ENCODE measurements at regions not wholly inside any gene's neighbourhood (a gene's known extent, or its start where the extent isn't known, plus 50 kb on each side); places are given as distances from the start of the nearest gene placed in this dataset.

GRCh38 chr6:41471064-41471895 is 74.9 kb upstream of the FOXP4 start:
- ATAC-seq (ENCODE audit: insufficient number of reproducible peaks, low FRiP score, low read depth) (no peak), DNase-seq (ENCODE audit: low spot score) (no peak)
- H3K27me3 ChIP-seq (replicated peaks; ENCODE audit: insufficient read depth) = no peaks in the 10 kb centered on the region
- no peaks in the 10 kb centered on the region for H3K36me3 ChIP-seq
- peak overlapping the region; percentile 59 for H3K4me3 ChIP-seq
- H3K4me1 ChIP-seq (ENCODE audit: control insufficient read depth in 1 of 2, low read depth in 2 of 2) = peaks cover 6 to 20% of the 10 kb centered on the region in 2 donors
- no peak for TF ChIP-seq CTCF (IDR thresholded peaks at IDR 0.05)
- no peaks in the 10 kb centered on the region for H3K9me3 ChIP-seq
- peak overlapping the region in 1 of 2 donors; percentile 30 for H3K27ac ChIP-seq

- Histone ChIP-seq H3K4me1 (ENCODE audit: control insufficient read depth in 1 of 2, low read depth in 2 of 2) (peaks cover 6 to 20% of the 10 kb centered on the region in 2 donors), H3K9me3 (no peaks in the 10 kb centered on the region), H3K27me3 (replicated peaks; ENCODE audit: insufficient read depth) (no peaks in the 10 kb centered on the region), H3K4me3 (no peak overlapping the region), H3K27ac (no peak overlapping the region), H3K36me3 (no peaks in the 10 kb centered on the region)
- TF ChIP-seq CTCF (IDR thresholded peaks at IDR 0.05) = no peak
- DNase-seq (ENCODE audit: low spot score) (no peak), ATAC-seq (ENCODE audit: insufficient number of reproducible peaks, low FRiP score, low read depth) (no peak)
Observed at GRCh38 chr6:41474213-41474933, 71.8 kb upstream of the FOXP4 start.

GRCh38 chr6:41475164-41475563 is 71.0 kb upstream of the FOXP4 start:
- no peak overlapping the region for H3K4me3 ChIP-seq
- H3K9me3 ChIP-seq = no peaks in the 10 kb centered on the region
- DNase-seq (ENCODE audit: low spot score) (no peak), ATAC-seq (ENCODE audit: insufficient number of reproducible peaks, low FRiP score, low read depth) (no peak)
- H3K4me1 ChIP-seq (ENCODE audit: control insufficient read depth in 1 of 2, low read depth in 2 of 2) = peaks cover 6 to 14% of the 10 kb centered on the region in 2 donors
- H3K27me3 ChIP-seq (replicated peaks; ENCODE audit: insufficient read depth) = no peaks in the 10 kb centered on the region
- no peak for TF ChIP-seq CTCF (IDR thresholded peaks at IDR 0.05)
- H3K36me3 ChIP-seq = no peaks in the 10 kb centered on the region
- H3K27ac ChIP-seq = no peak overlapping the region

GRCh38 chr6:41475737-41476357 is 70.3 kb upstream of the FOXP4 start:
- TF ChIP-seq CTCF (IDR thresholded peaks at IDR 0.05) = no peak
- no peak for ATAC-seq (ENCODE audit: insufficient number of reproducible peaks, low FRiP score, low read depth)
- Histone ChIP-seq H3K4me3 (no peak overlapping the region), H3K36me3 (no peaks in the 10 kb centered on the region), H3K9me3 (no peaks in the 10 kb centered on the region), H3K4me1 (ENCODE audit: control insufficient read depth in 1 of 2, low read depth in 2 of 2) (peaks cover 6 to 7% of the 10 kb centered on the region in 2 donors), H3K27me3 (replicated peaks; ENCODE audit: insufficient read depth) (no peaks in the 10 kb centered on the region), H3K27ac (no peak overlapping the region)
- no peak for DNase-seq (ENCODE audit: low spot score)

- Histone ChIP-seq H3K27me3 (replicated peaks; ENCODE audit: insufficient read depth) (no peaks in the 10 kb centered on the region), H3K27ac (no peak overlapping the region), H3K9me3 (no peaks in the 10 kb centered on the region), H3K4me3 (no peak overlapping the region), H3K4me1 (ENCODE audit: control insufficient read depth in 1 of 2, low read depth in 2 of 2) (peaks cover under 1 to 2% of the 10 kb centered on the region in 2 donors), H3K36me3 (no peaks in the 10 kb centered on the region)
- DNase-seq (ENCODE audit: low spot score) (no peak), ATAC-seq (ENCODE audit: insufficient number of reproducible peaks, low FRiP score, low read depth) (no peak)
- TF ChIP-seq CTCF (IDR thresholded peaks at IDR 0.05) = no peak
Observed at GRCh38 chr6:41476401-41476800, 69.8 kb upstream of the FOXP4 start.
